ENCODE measurements at regions not wholly inside any gene's neighbourhood (a gene's known extent, or its start where the extent isn't known, plus 50 kb on each side); places are given as distances from the start of the nearest gene placed in this dataset.

DNA sequence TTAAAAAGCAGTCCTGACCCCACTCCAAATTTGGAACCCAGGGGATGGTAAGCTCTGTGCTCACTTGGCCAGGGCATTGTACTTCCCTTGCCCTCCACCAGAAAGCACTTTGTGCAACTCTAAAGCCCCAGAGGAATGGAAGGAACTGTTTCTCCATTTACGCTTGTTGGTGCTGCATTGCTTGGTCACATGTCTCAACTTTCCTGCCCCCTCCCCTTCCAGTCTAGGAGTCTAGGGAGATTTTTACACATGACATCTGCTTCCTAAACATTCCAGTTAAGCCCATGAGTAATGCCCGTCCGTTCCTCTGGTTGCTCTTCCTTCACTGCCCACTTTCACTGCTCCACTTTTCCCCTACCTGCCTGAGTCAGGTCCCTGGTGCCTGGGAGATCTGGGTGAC, 92.6 kb upstream of the MAP1LC3B2 start:
- Histone ChIP-seq H3K9me3 (ENCODE audit: control insufficient read depth in 2 of 2, low read length in 2 of 2) (no peaks in the 10 kb centered on the region), H3K4me3 (ENCODE audit: low read length in 2 of 2) (no peak overlapping the region), H3K36me3 (ENCODE audit: control insufficient read depth in 2 of 2, insufficient read depth in 2 of 2, low read length in 2 of 2) (no peaks in the 10 kb centered on the region), H3K27me3 (ENCODE audit: control insufficient read depth in 2 of 2, insufficient read depth in 2 of 2, low read length in 2 of 2) (no peaks in the 10 kb centered on the region), H3K9ac (ENCODE audit: low read depth in 1 of 2, low read length in 2 of 2) (no peak overlapping the region), H3K4me1 (ENCODE audit: control insufficient read depth in 2 of 2, insufficient read depth in 2 of 2, low read length in 2 of 2) (no peaks in the 10 kb centered on the region), H3K27ac (ENCODE audit: low read depth in 2 of 2, low read length in 2 of 2) (no peak overlapping the region)

DNA sequence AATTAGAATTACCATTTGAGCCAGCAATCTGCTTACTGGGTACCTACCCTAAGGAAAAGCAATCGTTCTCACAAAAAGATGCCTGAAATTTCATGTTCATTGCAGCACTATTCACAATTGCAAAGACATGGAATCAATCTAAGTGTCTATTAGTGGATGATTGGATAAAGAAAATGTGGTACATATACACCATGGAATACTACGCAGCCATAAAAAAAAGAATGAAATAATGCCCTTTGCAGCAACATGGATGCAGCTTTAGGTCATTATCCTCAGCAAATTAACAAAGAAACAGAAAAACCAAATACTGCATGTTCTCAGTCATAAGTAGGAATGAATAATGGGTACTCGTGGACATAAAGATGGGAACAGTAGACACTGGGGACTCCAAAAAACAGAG, 89.8 kb upstream of the MAP1LC3B2 start:
- no peak overlapping the region for H3K4me3 ChIP-seq (ENCODE audit: low read length in 2 of 2)
- no peaks in the 10 kb centered on the region for H3K4me1 ChIP-seq (ENCODE audit: control insufficient read depth in 2 of 2, insufficient read depth in 2 of 2, low read length in 2 of 2)
- no peaks in the 10 kb centered on the region for H3K36me3 ChIP-seq (ENCODE audit: control insufficient read depth in 2 of 2, insufficient read depth in 2 of 2, low read length in 2 of 2)
- no peaks in the 10 kb centered on the region for H3K9me3 ChIP-seq (ENCODE audit: control insufficient read depth in 2 of 2, low read length in 2 of 2)
- H3K9ac ChIP-seq (ENCODE audit: low read depth in 1 of 2, low read length in 2 of 2): no peak overlapping the region
- H3K27me3 ChIP-seq (ENCODE audit: control insufficient read depth in 2 of 2, insufficient read depth in 2 of 2, low read length in 2 of 2): no peaks in the 10 kb centered on the region
- no peak overlapping the region for H3K27ac ChIP-seq (ENCODE audit: low read depth in 2 of 2, low read length in 2 of 2)

DNA sequence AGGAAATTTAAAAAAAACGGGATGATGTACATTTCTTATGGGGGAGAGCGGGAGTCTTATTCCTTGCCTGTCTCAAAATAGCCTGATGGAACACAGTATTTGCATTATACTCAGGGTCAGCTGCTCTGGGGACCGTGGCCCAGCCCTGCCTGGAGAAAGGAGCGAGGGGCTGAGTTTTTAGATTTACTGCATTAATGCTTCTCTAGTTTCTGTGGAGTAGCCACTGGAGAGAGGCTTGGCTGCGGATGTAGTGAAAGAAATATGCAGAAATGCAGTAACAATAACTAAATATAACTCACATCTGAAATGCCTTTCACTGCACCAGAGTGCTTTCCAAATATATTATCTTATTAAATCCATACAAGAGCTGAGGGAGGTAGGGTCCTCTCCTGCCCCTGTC, 87.6 kb upstream of the MAP1LC3B2 start:
- H3K36me3 ChIP-seq (ENCODE audit: control insufficient read depth in 2 of 2, insufficient read depth in 2 of 2, low read length in 2 of 2): no peaks in the 10 kb centered on the region

DNA sequence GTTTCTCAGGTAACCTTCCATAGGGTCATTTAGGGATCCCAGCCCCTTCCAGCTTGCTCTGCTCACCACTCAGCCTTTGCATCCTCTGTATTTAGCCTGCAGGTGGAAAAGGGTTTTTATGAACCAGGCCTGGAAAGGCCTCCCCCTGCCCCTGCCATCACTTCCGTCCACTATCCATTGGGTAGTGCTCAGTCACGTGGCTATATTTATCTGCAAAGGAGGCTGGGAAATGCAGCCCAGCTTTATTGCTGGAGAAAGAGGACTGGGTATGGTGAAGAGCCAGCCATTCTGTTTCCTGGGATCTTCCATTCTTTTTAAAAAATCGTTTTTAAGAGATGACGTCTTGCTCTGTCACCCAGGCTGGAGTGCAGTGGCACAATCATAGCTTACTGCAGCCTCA, 87.0 kb upstream of the MAP1LC3B2 start:
- Histone ChIP-seq H3K36me3 (ENCODE audit: control insufficient read depth in 2 of 2, insufficient read depth in 2 of 2, low read length in 2 of 2) (no peaks in the 10 kb centered on the region), H3K27me3 (ENCODE audit: control insufficient read depth in 2 of 2, insufficient read depth in 2 of 2, low read length in 2 of 2) (no peaks in the 10 kb centered on the region), H3K9ac (ENCODE audit: low read depth in 1 of 2, low read length in 2 of 2) (no peak overlapping the region), H3K9me3 (ENCODE audit: control insufficient read depth in 2 of 2, low read length in 2 of 2) (no peaks in the 10 kb centered on the region), H3K4me3 (ENCODE audit: low read length in 2 of 2) (no peak overlapping the region), H3K4me1 (ENCODE audit: control insufficient read depth in 2 of 2, insufficient read depth in 2 of 2, low read length in 2 of 2) (no peaks in the 10 kb centered on the region), H3K27ac (ENCODE audit: low read depth in 2 of 2, low read length in 2 of 2) (no peak overlapping the region)

More for the DNA sequence above, 87.6 kb upstream of the MAP1LC3B2 start:
- Histone ChIP-seq H3K27ac (ENCODE audit: low read depth in 2 of 2, low read length in 2 of 2) (no peak overlapping the region), H3K4me3 (ENCODE audit: low read length in 2 of 2) (no peak overlapping the region), H3K9me3 (ENCODE audit: control insufficient read depth in 2 of 2, low read length in 2 of 2) (no peaks in the 10 kb centered on the region), H3K27me3 (ENCODE audit: control insufficient read depth in 2 of 2, insufficient read depth in 2 of 2, low read length in 2 of 2) (no peaks in the 10 kb centered on the region), H3K9ac (ENCODE audit: low read depth in 1 of 2, low read length in 2 of 2) (no peak overlapping the region), H3K4me1 (ENCODE audit: control insufficient read depth in 2 of 2, insufficient read depth in 2 of 2, low read length in 2 of 2) (no peaks in the 10 kb centered on the region)

DNA sequence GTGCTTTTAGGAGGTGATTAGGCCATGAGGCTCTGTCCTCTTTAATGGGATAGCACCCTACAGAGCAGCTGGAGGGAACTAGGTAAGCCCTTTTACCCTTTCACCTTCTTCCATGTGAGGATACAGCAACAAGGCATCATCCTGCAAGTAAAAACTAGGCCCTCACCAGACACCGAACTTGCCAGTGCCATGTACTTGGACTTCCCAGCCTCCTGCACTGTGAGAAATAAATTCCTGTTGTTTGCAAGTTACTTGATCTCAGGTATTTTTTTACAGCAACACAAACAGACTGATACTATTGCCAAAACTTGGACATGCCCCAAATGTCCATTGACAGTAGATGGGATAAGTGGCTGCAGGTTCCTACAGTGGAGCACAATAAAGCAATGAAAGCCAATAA, 85.8 kb upstream of the MAP1LC3B2 start:
- H3K4me3 ChIP-seq (ENCODE audit: low read length in 2 of 2): no peak overlapping the region
- no peaks in the 10 kb centered on the region for H3K36me3 ChIP-seq (ENCODE audit: control insufficient read depth in 2 of 2, insufficient read depth in 2 of 2, low read length in 2 of 2)
- no peaks in the 10 kb centered on the region for H3K9me3 ChIP-seq (ENCODE audit: control insufficient read depth in 2 of 2, low read length in 2 of 2)
- H3K4me1 ChIP-seq (ENCODE audit: control insufficient read depth in 2 of 2, insufficient read depth in 2 of 2, low read length in 2 of 2): no peaks in the 10 kb centered on the region
- no peaks in the 10 kb centered on the region for H3K27me3 ChIP-seq (ENCODE audit: control insufficient read depth in 2 of 2, insufficient read depth in 2 of 2, low read length in 2 of 2)
- H3K27ac ChIP-seq (ENCODE audit: low read depth in 2 of 2, low read length in 2 of 2): no peak overlapping the region
- no peak overlapping the region for H3K9ac ChIP-seq (ENCODE audit: low read depth in 1 of 2, low read length in 2 of 2)

DNA sequence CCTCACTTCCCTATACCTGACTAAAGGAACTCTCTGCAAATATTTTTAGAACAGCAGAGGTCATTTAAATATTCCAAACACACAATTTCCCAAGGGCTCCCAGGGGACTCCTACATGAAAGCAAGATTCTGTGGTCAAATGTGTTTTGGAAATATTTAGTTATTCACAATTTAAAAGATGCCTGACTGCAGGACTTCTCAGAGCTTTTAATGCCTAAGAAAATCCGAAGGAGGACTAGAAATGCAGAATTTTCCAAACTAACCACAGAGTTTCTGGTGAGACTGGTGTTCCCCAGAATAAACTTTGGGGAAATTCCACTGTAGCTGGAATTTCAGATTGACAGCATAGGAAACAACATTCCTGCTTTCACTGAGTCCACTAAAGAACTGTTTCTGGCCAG, 84.8 kb upstream of the MAP1LC3B2 start:
- Histone ChIP-seq H3K27ac (ENCODE audit: low read depth in 2 of 2, low read length in 2 of 2) (no peak overlapping the region), H3K4me1 (ENCODE audit: control insufficient read depth in 2 of 2, insufficient read depth in 2 of 2, low read length in 2 of 2) (no peaks in the 10 kb centered on the region), H3K36me3 (ENCODE audit: control insufficient read depth in 2 of 2, insufficient read depth in 2 of 2, low read length in 2 of 2) (no peaks in the 10 kb centered on the region)

DNA sequence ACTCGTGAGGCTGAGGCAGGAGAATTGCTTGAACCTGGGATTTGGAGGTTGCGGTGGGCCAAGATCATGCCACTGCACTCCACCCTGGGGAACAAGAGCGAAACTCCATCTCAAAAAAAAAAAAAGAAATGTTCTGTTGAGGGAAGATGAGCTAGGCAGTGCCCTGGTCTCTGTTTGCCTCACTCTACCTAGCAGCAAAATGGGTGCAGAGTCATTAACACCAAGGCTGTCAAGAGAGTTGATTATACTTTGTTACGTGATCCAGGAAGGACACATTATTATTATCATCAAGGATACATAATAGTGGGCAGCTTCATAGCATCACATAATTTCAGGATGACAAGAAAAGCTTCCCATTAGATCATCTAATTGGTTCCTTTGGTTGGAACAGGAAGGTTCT, 84.3 kb upstream of the MAP1LC3B2 start:
- H3K9me3 ChIP-seq (ENCODE audit: control insufficient read depth in 2 of 2, low read length in 2 of 2): no peaks in the 10 kb centered on the region
- H3K27me3 ChIP-seq (ENCODE audit: control insufficient read depth in 2 of 2, insufficient read depth in 2 of 2, low read length in 2 of 2): no peaks in the 10 kb centered on the region
- no peak overlapping the region for H3K27ac ChIP-seq (ENCODE audit: low read depth in 2 of 2, low read length in 2 of 2)
- H3K4me1 ChIP-seq (ENCODE audit: control insufficient read depth in 2 of 2, insufficient read depth in 2 of 2, low read length in 2 of 2): no peaks in the 10 kb centered on the region
- H3K9ac ChIP-seq (ENCODE audit: low read depth in 1 of 2, low read length in 2 of 2): no peak overlapping the region
- H3K4me3 ChIP-seq (ENCODE audit: low read length in 2 of 2): no peak overlapping the region
- no peaks in the 10 kb centered on the region for H3K36me3 ChIP-seq (ENCODE audit: control insufficient read depth in 2 of 2, insufficient read depth in 2 of 2, low read length in 2 of 2)

More for the DNA sequence above, 84.8 kb upstream of the MAP1LC3B2 start:
- H3K9ac ChIP-seq (ENCODE audit: low read depth in 1 of 2, low read length in 2 of 2): no peak overlapping the region
- no peaks in the 10 kb centered on the region for H3K27me3 ChIP-seq (ENCODE audit: control insufficient read depth in 2 of 2, insufficient read depth in 2 of 2, low read length in 2 of 2)
- no peak overlapping the region for H3K4me3 ChIP-seq (ENCODE audit: low read length in 2 of 2)
- no peaks in the 10 kb centered on the region for H3K9me3 ChIP-seq (ENCODE audit: control insufficient read depth in 2 of 2, low read length in 2 of 2)

DNA sequence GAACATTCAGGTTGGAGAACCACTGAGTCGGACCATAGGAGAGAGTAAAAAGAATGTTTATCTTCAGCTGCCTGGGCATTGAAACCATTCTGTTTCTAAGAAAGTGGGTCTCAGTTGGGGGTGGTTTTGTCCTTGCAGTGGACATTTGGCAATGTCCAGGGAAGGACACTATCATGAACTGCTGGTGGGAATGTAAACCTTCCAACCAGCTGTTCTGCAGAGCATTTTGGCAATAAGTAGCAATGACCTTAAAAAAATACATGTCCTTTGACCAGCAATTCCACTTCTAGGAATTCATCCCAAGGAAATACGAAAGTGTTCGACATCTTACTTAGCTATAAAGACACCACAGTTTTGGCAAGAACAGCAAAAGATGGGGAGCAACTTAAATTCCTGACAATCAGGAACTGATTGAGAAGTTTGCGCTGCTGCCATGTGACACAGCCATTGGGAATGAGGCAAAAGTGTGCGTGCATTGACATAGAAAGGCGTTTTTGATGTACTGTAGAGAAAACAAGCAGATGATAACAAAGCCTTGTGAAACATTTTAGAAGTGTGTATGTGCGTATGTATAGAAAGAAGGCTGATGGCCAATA, 82.9 kb upstream of the MAP1LC3B2 start:
- no peak overlapping the region for H3K4me3 ChIP-seq (ENCODE audit: low read length in 2 of 2)
- H3K27ac ChIP-seq (ENCODE audit: low read depth in 2 of 2, low read length in 2 of 2): no peak overlapping the region
- no peak overlapping the region for H3K9ac ChIP-seq (ENCODE audit: low read depth in 1 of 2, low read length in 2 of 2)
- H3K36me3 ChIP-seq (ENCODE audit: control insufficient read depth in 2 of 2, insufficient read depth in 2 of 2, low read length in 2 of 2): no peaks in the 10 kb centered on the region
- no peaks in the 10 kb centered on the region for H3K27me3 ChIP-seq (ENCODE audit: control insufficient read depth in 2 of 2, insufficient read depth in 2 of 2, low read length in 2 of 2)
- no peaks in the 10 kb centered on the region for H3K4me1 ChIP-seq (ENCODE audit: control insufficient read depth in 2 of 2, insufficient read depth in 2 of 2, low read length in 2 of 2)
- H3K9me3 ChIP-seq (ENCODE audit: control insufficient read depth in 2 of 2, low read length in 2 of 2): no peaks in the 10 kb centered on the region

DNA sequence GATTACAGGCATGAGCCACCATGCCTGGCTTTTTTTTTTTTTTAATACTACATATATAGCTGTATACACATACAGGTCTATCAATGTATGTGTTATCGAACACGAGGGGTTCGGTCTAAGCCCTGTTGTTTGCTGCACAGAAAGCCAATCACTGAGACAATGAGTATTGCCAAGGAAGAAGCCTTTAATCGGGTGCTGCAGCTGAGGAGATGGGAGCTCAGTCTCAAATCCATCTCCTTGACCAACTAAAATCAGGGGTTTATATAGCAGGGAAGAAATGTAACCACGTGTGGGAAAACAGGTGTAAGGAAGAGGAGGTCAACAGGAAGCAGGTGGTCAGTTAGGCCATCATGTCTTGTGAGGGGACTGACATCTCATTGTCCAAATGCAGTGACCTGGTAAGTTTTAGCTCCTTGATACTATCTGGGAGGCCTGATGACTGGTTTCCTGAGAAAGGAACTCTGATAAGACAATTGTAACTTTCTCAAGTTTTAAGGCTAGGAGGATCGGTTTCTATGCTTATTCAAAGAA, 80.9 kb upstream of the MAP1LC3B2 start:
- no peak overlapping the region for H3K9ac ChIP-seq (ENCODE audit: low read depth in 1 of 2, low read length in 2 of 2)
- no peaks in the 10 kb centered on the region for H3K9me3 ChIP-seq (ENCODE audit: control insufficient read depth in 2 of 2, low read length in 2 of 2)
- H3K27ac ChIP-seq (ENCODE audit: low read depth in 2 of 2, low read length in 2 of 2): no peak overlapping the region

DNA sequence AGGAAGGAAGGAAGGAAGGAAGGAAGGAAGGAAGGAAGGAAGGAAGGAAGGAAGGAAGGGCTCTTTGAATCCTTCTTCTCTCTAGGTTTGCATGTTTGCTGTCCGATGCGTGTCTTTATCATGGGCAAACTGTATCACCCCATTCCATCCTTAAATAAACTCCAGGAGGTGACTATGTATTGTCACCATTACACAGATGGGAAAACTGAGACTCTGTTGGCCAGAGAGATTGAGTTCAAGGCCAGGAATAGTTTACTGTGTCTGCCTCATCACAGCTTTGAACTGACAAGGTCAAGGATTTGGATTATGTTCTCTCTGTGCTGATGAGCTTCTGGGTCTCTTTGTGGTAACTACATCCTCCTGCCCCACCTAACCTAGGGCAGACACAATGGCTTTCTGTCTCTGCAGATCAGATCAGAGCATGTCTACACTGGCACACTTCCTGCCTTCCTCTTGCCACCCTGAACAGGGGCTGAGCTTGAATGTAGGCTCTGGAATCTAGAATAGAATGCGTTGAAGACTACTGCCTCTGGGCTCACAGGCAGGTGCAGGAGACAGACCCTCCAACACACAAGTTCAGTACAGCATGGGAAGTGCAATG, 78.9 kb upstream of the MAP1LC3B2 start:
- Histone ChIP-seq H3K36me3 (ENCODE audit: control insufficient read depth in 2 of 2, insufficient read depth in 2 of 2, low read length in 2 of 2) (no peaks in the 10 kb centered on the region), H3K9ac (ENCODE audit: low read depth in 1 of 2, low read length in 2 of 2) (no peak overlapping the region), H3K4me3 (ENCODE audit: low read length in 2 of 2) (no peak overlapping the region), H3K27me3 (ENCODE audit: control insufficient read depth in 2 of 2, insufficient read depth in 2 of 2, low read length in 2 of 2) (no peaks in the 10 kb centered on the region), H3K9me3 (ENCODE audit: control insufficient read depth in 2 of 2, low read length in 2 of 2) (no peaks in the 10 kb centered on the region), H3K4me1 (ENCODE audit: control insufficient read depth in 2 of 2, insufficient read depth in 2 of 2, low read length in 2 of 2) (no peaks in the 10 kb centered on the region), H3K27ac (ENCODE audit: low read depth in 2 of 2, low read length in 2 of 2) (no peak overlapping the region)

More for the DNA sequence above, 80.9 kb upstream of the MAP1LC3B2 start:
- H3K4me1 ChIP-seq (ENCODE audit: control insufficient read depth in 2 of 2, insufficient read depth in 2 of 2, low read length in 2 of 2): no peaks in the 10 kb centered on the region
- no peak overlapping the region for H3K4me3 ChIP-seq (ENCODE audit: low read length in 2 of 2)
- H3K36me3 ChIP-seq (ENCODE audit: control insufficient read depth in 2 of 2, insufficient read depth in 2 of 2, low read length in 2 of 2): no peaks in the 10 kb centered on the region
- H3K27me3 ChIP-seq (ENCODE audit: control insufficient read depth in 2 of 2, insufficient read depth in 2 of 2, low read length in 2 of 2): no peaks in the 10 kb centered on the region
